ENCODE measurements at regions not wholly inside any gene's neighbourhood (a gene's known extent, or its start where the extent isn't known, plus 50 kb on each side); places are given as distances from the start of the nearest gene placed in this dataset.

DNA sequence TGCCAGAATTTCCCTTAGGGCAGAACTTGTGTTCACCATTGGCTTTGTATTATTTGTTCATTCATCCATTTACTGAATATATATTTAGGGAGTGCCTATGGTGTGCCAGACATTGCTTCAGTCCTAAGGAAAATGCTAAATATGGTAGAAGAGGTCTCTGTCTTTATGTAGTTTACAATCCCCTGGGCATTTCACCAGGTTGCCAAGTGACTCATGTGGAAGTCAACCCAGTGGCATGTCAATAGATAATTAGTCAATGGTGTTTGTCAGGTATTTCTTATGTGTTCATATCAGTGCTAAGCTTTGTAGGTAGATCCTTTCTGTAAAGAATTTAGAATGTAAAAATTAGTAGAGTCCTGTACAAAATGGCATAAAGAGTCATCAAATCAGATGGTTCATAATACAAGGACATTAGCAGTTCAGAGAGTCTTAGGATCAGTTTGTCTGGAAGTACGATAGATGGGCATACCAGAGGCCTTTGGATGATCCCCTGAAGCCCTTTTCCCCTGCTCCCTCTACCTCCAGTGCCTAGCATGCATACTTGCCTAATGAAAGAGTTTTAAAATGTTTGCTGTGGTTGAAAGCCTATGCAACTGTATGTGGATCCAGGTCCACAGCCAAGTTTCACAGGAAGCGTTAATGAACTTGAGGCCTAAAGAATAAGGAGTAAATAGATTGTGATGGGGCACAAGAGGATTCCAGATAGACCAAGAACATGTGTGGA lies 58.5 kb upstream of the SESN3 start:
- DNase-seq: no peak
- H3K27me3 Mint-ChIP-seq (ENCODE audit: low read depth): peaks cover 6% of the 10 kb centered on the region
- no peaks in the 10 kb centered on the region for H3K4me1 Mint-ChIP-seq (ENCODE audit: low read depth)
- no peaks in the 10 kb centered on the region for H3K36me3 Mint-ChIP-seq (ENCODE audit: low read depth)
- H3K9me3 Mint-ChIP-seq (ENCODE audit: insufficient read depth): no peaks in the 10 kb centered on the region
- no peak overlapping the region for H3K27ac Mint-ChIP-seq
- no peak overlapping the region for H3K4me3 Mint-ChIP-seq
- ATAC-seq: no peak
- ChIA-PET POLR2A (no interaction called here), CTCF (no interaction called here)

DNA sequence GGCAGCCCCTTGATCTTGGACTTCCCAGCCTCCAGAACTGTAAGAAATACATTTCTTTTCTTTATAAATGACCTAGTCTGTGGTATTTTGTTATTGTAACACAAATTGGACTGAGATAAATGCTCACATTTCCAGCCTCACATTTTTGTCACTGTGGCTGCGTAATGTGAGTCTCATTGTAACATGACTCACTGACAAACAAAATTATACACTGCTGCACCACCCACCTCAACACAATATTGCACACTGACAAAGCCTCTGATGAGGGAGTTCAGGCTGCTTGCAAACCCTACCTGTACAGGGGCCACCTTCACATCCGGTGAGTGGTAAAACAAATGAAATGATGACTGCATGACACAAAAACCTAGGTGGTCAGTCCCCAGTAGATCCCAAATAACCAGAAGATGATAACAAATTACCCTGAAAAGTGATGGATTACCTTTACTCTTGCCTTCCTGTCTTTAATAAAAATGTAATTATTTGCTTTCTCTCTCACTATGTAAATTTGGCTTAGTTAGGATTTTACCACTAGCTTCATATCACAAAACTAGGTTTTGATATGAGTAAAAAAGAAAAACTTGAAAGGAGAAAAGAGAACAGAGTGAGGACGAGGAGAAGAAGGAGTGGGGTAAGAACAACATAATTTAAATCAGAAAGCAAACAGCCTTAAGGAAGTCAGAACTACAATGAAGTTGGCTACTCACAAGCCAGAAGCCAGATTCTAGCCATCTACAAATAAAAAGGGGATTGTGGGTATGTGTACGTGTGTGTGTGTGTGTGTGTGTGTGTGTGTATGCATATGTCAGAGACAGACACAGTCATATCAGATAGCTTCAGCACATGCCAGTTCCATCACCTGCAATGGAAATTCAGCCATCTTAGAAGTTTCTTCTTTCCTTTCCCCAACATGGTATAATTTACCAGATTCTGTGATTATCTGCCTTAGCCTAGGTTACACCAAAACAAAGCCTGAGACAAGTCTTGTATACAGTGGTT lies 53.4 kb upstream of the SESN3 start:
- ATAC-seq: no peak
- Mint-ChIP-seq H3K4me1 (ENCODE audit: low read depth) (no peaks in the 10 kb centered on the region), H3K4me3 (no peak overlapping the region), H3K9me3 (ENCODE audit: insufficient read depth) (no peaks in the 10 kb centered on the region), H3K27ac (no peak overlapping the region), H3K36me3 (ENCODE audit: low read depth) (no peaks in the 10 kb centered on the region), H3K27me3 (ENCODE audit: low read depth) (peaks cover 7% of the 10 kb centered on the region)
- ChIA-PET CTCF (no interaction called here), POLR2A (no interaction called here)
- no peak for DNase-seq

GRCh38 chr11:95283650-95284049 lies 52.6 kb upstream of the SESN3 start:
- DNase-seq (no peak), ATAC-seq (no peak)
- H3K9me3 Mint-ChIP-seq (ENCODE audit: insufficient read depth): no peaks in the 10 kb centered on the region
- ChIA-PET CTCF (no interaction called here), POLR2A (no interaction called here)
- no peak overlapping the region for H3K27ac Mint-ChIP-seq
- H3K4me3 Mint-ChIP-seq: no peak overlapping the region
- no peaks in the 10 kb centered on the region for H3K4me1 Mint-ChIP-seq (ENCODE audit: low read depth)
- no peaks in the 10 kb centered on the region for H3K36me3 Mint-ChIP-seq (ENCODE audit: low read depth)
- peaks cover 7% of the 10 kb centered on the region for H3K27me3 Mint-ChIP-seq (ENCODE audit: low read depth)

GRCh38 chr11:95283146-95283545 lies 52.1 kb upstream of the SESN3 start:
- Mint-ChIP-seq H3K36me3 (ENCODE audit: low read depth) (no peaks in the 10 kb centered on the region), H3K27ac (no peak overlapping the region), H3K4me3 (no peak overlapping the region), H3K4me1 (ENCODE audit: low read depth) (no peaks in the 10 kb centered on the region), H3K9me3 (ENCODE audit: insufficient read depth) (no peaks in the 10 kb centered on the region), H3K27me3 (ENCODE audit: low read depth) (peaks cover 7% of the 10 kb centered on the region)
- ATAC-seq (no peak), DNase-seq (no peak)
- ChIA-PET POLR2A (no interaction called here), CTCF (no interaction called here)

- CTCF ChIA-PET: interaction anchor here (1.6 kb wide), 1 partner anchor 11 kb away, joined by 5 read pairs; no protein-coding TSS in a partner anchor
- no peaks in the 10 kb centered on the region for H3K36me3 Mint-ChIP-seq (ENCODE audit: low read depth)
- peaks cover 10% of the 10 kb centered on the region for H3K27me3 Mint-ChIP-seq (ENCODE audit: low read depth)
- H3K4me3 Mint-ChIP-seq: no peak overlapping the region
- POLR2A ChIA-PET: interaction anchor here (0.6 kb wide), 1 partner anchor 270 kb away, joined by 3 read pairs; no protein-coding TSS in a partner anchor
- ATAC-seq (no peak), DNase-seq (no peak)
- no peaks in the 10 kb centered on the region for H3K4me1 Mint-ChIP-seq (ENCODE audit: low read depth)
- H3K27ac Mint-ChIP-seq: no peak overlapping the region
- no peaks in the 10 kb centered on the region for H3K9me3 Mint-ChIP-seq (ENCODE audit: insufficient read depth)
These were observed 51.3 kb upstream of the SESN3 start for GRCh38 chr11:95282291-95282751.
